GM19035 (cell line): ENCODE measurements at regions not wholly inside any gene's neighbourhood (a gene's known extent, or its start where the extent isn't known, plus 50 kb on each side); places are given as distances from the start of the nearest gene placed in this dataset.
A peak's percentile ranks its signal among the peaks of the same experiment; 100 is the strongest.
"Not testable (repeated sequence)": the region's sequence is repeated elsewhere in the genome, so short reads cannot be mapped to it uniquely, and the experiment has no call there.

Experiments used
- ATAC-seq: cut with Tn5 transposase; IDR thresholded peaks from one replicate; pipeline ENCODE4 v1.9.1; 2021; ENCODE audit not compliant: unreplicated experiment

DNA sequence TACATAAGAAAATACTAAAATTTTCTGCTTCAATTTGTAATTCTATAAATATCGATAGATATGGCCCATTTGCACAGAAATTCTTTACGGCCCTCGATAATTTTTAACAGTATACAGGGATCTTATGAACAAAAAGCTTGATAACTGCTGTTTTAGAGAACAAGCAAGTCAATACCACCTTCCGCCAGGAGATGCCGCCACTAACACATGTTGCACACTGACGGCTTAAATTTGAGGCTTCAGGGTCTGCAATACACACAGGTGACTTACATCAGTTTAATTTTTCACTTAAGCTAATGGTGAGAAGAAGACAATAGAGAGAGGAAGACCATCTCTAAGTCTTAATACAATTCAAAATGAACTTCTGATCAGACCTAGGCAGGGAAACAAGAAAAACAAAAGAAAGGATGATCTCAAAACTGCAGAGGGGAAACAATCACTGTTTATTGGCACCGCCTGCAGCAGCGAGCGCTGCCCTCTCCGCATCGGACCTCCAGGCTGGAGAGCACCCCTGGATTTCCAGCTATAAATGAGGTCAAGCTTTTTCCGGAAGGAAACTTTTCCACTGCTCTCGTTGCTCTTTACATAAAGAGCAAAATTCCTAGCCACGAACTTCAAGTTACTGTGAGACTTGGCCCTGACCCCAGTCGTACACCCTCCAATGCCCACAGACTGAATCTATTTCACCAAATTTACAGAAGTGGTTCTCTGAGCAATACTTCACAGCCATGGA, 53.9 kb downstream of the OTOR start:
- peak; percentile 74 for ATAC-seq

DNA sequence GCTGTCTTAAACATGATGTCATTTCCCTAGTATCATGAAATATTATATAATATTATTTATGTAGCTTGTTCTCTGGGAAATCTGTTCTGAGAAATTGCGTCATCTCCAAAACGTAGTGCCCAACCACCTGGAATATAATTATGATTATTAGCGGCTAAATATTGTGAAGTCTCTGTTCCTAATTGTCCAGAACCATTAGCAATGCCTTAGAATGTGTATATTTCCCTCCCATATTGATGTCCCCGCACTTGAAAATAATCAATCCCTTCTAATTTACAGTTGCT, 54.4 kb downstream of the OTOR start:
- no peak for ATAC-seq

DNA sequence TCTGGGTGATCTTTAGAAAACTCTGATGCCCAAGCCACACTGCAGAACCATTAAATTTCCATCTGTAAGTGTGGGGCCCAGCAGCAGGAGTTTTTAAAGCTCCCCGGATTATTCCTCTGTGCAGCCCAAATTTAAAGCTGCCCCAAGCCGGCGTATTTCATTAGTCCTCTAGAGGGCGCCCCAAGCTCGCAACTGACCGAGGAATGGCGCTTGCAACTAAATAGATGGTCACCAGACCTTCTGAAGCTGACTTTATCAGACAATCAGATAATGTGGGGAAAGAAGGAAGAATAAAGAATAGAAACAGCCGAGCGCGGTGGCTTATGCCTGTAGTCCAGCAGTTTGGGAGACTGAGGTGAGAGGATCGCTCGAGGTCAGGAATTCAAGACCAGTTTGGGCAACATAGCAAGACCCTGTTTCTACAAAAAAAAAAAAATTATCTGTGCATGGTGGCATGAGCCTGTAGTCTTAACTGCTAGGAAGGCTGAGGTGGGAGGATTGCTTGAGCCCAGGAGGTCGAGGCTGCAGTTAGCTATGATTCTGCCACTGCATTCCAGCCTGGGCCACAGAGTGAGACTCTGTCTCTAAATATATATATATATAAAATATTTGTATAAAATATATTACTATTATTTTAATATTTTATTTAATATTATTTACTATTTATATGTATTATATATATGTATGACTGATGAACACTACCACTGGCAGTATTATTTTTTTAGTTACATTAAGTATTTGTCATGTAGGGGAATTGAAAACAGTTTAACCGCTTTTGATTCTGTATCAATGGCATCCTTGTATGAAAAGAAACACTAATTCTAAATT, 56.0 kb downstream of the OTOR start:
- ATAC-seq: no peak

DNA sequence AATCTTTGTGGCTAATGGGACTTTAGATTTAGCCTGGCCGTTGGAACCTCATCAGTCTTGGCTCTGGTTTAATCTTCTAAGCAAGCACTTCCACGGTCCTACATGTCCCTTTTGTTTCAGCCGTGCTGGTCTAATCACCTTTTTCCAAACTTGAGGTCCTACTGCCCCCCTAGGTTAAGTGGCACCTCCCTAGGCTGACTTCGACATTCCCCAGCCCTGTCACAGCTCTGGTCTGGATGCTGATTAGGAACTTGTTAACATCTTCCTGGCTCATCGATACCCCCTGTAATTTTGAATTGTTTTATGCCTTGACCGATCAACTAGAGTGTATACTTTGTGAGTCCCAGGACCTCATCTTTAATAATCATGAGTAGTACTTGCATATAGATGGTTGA, 56.6 kb downstream of the OTOR start:
- no peak for ATAC-seq

DNA sequence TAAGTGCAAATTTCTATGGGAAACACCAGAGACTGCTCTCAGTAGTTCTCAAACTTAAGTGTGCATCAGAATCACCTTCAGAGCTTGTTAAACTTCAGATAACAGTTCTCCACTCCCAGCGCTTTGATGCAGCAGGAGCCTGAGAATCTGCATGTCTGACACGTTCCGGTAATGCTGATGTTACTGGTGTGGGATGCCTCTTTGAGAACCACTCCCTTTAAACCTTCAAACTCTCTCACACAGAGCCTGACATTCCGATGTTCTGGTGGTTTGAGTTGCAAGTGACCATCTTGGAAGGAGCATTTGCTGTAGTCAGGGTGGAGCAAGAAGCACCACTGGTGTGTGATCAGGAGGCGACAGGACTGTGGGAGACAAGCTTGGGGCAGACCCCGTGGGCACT, 57.9 kb downstream of the OTOR start:
- no peak for ATAC-seq

DNA sequence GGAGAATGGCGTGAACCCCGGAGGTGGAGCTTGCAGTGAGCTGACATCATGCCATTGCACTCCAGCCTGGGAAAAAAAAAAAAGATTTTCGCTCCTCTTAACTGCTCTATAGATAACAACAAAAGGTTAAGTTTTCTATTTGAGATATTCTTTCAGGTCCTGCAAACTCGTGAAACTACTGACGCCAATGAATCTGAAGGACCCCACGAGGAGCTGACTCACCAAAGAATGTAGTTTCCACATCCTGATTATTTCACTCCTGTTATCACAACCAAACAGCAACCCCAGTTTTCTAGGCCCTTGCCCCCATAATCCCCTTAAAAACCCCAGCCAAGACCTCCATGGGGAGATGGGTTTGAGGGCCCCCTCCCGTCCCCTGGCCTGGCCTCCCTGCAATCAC, 58.7 kb downstream of the OTOR start:
- no peak for ATAC-seq

DNA sequence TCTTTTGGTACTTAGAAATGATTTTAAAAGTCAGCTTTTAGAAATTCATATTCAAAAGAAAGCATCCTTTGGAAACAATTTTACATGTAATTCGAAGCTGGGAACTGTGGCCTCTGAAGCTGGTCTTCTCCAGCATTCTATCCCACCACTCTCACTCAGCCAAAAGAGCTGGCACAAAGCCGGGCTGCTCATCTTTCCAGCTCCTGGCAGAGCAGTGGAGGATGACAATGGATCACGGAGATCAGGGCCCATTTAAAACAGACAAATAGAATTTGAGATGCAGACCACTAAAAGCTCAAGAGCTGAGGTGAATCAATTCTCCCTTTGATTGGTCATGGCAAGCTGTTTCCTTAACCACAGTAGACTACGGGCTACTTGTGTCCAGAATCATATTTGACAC, 60.6 kb downstream of the OTOR start:
- ATAC-seq: no peak

DNA sequence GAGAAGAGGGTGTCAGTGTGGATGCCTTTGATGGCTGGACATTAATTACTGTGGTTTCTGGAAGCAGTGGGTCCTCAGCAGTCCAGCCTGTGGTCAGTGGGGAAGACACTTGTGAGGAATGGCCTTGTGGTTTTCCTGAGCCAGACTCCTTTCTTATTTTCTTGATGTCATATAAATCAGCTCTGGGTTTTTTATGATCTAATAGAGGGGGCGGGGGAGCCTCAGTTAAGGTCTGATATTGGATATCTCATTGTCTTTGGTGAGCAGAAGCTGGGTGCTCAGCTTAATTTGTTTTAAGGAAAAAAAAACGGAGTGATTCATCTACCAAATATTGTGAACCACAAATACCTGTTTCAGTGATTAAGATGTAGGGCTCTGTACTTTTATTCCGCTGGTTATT, 62.1 kb downstream of the OTOR start:
- no peak for ATAC-seq

DNA sequence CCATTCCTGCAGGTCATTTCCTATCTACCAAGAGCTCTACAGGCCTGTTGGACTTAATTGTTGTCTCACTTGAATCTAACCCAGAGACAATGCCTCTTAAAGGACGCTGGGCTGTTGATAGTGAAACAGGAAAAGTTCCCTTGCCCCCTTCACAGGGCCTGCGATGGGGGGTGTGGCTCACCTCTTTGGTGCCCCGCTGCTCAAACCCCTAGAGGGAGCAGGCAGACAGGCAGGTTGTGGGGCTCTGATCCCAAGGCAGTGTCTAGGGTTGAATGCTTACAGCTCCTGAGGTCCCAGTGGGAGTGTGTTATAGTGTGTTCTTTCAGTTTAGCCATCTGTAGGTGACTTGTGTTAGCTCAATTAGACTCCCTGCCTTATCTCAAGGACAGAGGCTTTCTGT, 68.0 kb downstream of the OTOR start:
- no peak for ATAC-seq

DNA sequence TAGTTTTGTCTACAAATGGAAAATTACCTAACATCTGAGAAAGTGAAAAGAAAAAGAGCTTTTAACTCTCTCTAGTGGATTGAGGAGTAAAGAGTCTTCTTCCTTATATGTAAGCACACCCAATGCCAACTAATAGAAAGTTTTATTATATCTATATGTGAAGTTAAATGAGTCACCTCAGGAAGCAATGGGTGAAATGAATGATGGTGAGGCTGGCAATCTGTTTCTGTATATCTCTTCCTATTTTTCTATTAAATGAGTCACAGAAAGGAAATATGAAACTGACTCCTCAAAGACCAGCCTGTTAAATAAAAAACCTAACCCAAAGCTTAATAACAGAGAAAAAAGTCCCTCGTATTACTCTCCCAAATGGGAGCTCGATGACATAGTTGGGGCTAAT, 71.3 kb downstream of the OTOR start:
- ATAC-seq: no peak

DNA sequence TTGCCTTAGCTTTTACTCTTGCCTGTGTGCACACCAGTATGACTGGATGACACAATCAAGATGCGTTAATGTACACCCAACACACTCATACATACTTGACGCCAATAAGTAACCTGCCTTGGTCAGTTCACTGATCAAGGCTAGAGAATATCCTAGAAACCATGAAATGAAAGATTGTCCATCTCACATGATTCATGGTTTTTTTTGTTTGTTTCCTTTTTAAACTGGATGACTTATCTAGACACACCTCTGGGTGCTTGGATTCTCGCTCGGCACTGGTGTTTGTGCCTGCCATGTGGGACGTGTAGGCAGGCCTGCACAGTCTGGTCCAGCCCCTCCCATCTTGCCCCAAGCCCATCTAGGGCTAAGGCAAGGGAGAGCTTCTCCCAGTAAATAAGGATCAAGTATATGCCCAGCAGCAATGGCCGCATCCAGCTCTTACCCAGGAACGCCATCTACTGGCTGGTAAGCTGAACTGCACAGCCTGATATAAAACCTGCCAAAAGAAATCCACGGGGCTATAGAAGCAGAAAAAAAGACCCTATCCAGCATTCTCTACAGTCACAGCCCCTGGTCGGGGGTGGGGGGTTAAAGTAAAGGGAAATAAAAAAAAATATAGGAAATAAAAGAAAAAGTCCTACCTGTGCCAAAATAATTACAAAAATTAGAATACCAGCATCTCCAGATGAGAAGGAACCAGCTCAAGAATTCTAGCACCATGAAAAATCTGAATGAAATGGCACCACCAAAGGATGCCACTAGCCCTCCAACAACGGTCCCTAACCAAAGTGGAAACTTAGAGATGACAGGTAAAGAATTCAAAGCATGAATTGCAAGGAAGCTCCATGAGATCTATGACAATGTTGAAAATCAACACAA, 73.3 kb downstream of the OTOR start:
- ATAC-seq: peak; percentile 64

DNA sequence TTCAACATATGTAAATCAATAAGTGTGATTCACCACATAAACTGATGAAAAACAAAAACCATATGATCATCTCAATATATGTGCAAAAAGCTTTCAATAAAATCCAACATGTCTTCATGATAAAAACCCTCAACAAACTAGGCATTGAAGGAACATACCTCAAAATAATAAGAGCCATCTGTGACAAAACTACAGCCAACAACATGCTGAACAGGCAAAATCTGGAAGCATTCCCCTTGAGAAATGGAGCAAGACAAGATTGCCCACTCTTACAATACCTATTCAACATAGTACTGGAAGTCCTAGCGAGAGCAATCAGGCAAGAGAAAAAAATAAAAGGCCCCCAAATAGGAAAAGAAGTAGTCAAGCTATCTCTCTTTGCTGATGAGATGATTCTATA, 76.5 kb downstream of the OTOR start:
- ATAC-seq: no peak

DNA sequence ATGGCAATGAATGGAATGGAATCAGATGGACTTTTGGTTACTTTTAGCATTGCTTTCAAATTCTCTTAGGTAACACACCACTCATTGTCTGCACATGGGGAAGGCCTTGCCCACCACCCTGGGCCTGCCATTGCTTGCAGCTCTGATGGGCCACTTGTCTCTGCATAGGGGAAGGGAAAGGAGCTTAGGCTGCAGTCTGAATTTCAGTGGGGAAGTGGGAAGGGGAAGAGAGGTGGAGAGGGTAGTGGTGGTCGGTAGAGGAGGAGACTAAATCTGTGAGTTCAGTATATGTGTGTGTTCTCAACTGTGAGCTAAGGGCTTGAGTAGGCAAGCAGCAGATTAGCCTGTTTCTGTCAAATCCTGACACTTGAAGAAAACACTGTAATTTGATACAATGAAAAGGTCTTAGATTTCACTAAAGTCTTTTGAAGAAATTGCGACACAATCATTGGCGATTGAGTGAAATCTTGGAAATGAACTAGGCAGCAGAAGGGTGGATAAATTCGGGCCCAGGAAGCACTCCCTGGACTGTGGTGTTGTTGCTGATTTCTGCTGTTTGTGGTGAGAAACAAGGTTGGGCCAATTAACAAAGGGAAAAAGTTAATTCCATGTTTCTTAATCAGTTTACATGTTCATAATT, 80.6 kb downstream of the OTOR start:
- ATAC-seq: no peak

DNA sequence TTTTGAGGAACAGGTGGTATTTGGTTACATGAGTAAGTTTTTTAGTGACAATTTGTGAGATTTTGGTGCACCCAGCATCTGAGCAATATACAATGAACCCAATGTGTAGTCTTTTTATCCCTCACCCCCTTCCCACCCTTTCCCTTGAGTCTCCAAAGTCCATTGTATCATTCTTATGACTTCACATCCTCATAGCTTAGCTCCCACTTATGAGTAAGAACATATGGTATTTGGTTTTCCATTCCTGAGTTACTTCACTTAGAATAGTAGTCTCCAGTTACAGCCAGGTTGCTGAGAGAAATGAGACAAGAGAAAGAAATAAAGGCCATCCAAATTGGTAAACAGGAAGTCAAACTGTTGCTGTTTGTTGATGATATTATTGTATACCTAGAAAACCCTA, 87.5 kb downstream of the OTOR start:
- not testable (repeated sequence) for ATAC-seq

DNA sequence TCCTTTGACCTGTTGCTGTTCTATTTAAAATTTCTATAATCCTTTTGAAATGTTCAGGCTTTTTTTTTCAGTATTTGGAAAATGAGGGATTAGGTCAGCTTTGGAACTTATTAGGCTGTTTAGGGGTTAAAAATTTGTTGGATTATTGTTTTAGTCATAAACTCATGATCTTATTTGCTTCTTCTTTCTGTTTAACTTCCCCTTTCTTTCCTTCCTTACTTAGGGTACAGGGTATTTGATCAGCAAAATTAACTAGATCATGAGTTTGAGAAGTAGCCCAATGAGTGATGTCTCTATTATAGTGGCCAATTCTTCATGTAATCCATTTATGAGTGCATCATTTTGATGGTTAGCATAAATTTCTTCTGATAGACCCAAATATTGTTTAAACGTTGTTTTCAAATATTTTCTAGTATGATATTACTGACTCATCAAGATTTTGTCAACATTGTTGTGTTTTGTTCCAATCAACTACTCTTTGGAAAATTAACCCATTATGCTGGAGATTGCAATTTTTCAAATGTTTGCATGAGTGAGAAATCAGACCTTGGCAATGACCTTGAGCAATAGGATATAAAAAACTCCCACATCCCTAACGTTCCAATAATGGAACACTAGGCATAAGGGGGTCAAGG, 94.4 kb downstream of the OTOR start:
- ATAC-seq: no peak

DNA sequence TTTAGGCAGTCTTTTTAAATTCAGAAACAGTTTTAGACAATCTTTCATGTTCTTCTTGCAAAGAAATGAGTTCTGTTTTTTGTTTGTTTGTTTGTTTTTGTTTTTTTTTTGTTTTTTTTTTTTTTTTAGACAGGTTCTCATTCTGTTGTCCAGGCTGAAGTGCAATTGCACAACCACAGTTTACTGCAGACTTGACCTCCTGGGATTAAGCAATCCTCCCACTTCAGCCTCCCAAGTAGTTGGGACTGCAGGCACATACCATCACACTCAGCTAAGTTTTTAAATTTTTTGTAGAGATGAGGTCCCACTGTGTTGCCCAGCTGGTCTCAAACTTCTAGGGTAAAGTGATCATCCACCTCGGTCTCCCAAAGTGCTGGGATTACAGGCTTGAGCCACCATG, 96.2 kb downstream of the OTOR start:
- no peak for ATAC-seq

DNA sequence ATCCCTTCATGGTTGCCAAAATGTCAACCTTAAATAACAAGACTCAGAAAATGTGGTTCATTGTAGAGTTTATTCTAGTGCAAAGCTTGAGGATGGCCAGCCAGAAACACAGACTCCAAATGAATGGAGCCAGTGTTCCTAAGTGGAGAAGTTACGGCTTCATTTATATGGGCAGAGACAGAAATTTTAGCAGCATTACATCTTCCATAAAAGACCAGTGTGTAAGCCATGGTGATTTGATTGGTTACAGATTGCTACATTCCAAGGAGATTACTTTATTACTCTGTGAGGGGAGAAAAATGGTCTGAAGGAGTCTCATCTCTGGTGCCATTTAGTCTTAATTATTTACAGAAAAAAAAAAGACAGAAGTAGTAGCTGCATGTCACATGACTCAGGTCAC, 97.8 kb downstream of the OTOR start:
- ATAC-seq: no peak

DNA sequence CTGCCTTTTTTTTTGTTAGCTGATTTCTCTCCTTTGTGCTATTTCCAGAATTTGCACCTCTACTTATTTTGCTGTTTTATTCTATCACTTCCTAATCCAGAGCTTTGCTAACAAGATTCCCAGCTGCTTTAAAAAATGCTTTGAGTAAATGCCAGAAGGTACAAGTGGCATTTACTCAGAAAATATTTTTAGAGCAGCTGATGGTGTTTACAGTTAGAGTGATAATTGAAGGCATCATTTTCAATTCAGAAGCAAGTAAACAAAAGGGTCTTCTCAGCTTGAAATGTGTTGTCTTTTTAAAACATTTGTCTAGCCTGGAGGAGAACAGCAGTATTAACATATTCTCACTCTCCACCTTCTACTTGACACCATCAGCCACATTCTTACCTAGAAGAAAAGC, 99.9 kb downstream of the OTOR start:
- no peak for ATAC-seq

DNA sequence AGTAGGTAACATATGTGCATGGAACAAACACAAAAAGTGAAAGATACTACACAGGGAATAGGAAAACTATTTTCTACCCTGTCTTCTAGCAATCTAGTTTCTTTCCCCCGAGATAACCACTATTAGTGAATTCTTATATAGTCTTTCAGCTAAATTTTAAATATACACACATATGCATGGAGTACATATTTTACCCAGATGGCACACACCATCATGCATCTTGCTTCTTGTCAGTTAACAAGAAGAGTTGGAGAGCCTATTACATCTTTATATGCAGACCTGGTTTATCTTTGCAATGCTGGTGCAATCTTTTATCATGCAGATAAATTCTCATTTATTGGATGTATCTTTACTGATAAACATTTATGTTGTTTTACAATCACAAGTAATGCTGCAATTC, 100.4 kb downstream of the OTOR start:
- no peak for ATAC-seq

DNA sequence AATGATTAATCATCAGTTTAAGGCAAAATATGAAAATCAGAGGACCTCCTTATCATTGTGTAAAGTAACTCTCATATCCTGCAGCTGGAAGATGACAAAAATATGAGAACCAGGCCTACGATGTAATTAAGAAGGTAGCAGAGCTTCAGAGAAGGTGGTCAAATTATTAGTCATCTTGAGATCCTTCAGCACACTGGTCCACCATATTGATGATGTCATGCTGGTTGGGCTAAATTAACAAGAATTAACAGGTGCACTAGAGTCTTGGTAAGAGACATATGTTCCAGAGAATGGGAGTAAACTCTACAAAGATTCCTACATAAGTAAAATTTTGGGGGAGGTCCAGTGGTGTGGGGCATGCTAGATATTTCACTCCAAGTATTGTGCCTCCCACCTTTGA, 112.8 kb downstream of the OTOR start:
- ATAC-seq: no peak

DNA sequence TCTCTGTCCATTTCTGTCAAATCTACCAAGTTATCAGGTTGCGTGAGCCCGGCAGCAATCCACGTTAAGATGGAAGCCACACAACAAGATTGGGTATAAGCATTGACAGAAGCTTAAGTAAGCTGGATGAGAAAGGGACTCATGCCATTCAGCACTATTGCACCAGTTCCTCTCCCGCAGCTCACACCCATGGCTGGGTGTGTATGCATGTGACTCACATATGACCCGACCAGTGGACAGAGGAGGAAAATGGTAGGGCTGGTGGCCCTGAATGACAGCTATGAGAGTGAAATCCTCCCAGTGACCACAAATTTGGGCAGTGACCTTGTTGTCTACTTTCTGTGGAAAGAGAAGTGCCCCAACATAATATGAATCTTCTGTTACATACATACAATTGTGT, 113.5 kb downstream of the OTOR start:
- no peak for ATAC-seq
